OCI-LY1 (cell line): ENCODE measurements at regions not wholly inside any gene's neighbourhood (a gene's known extent, or its start where the extent isn't known, plus 50 kb on each side); places are given as distances from the start of the nearest gene placed in this dataset.

Experiments used
- H2AFZ ChIP-seq: fragments of 200-600 bp; sonication (generic), shearing (Covaris generic); 2 replicates; pipeline ENCODE4 v1.6.0; 2014; ENCODE audit warnings: antibody characterized with exemption, mild to moderate bottlenecking, low read length
- H3F3A ChIP-seq: fragments of 200-600 bp; sonication (generic), shearing (Covaris generic); 2 replicates; pipeline ENCODE4 v1.6.0; 2014; ENCODE audit warnings: mild to moderate bottlenecking, antibody characterized with exemption, low read length, moderate library complexity; ENCODE audit not compliant: insufficient read depth
- H3K27ac ChIP-seq: fragments of 200-600 bp; sonication (generic); 2 replicates; pipeline ENCODE4 v1.5.1; 2014; ENCODE audit warnings: low read length, mixed run types, mild to moderate bottlenecking, low read depth; ENCODE audit not compliant: poor library complexity, severe bottlenecking
- H3K27me3 ChIP-seq: fragments of 200-600 bp; sonication (generic); 2 replicates; pipeline ENCODE4 v1.6.0; 2014; ENCODE audit warnings: antibody characterized with exemption, mild to moderate bottlenecking, low read length, moderate library complexity; ENCODE audit not compliant: insufficient read depth
- H3K36me3 ChIP-seq: fragments of 200-600 bp; sonication (generic); 2 replicates; pipeline ENCODE4 v1.6.1; 2014; ENCODE audit warnings: mild to moderate bottlenecking, antibody characterized with exemption, low read length, moderate library complexity, mixed read lengths; ENCODE audit not compliant: insufficient read depth
- H3K4me1 ChIP-seq: fragments of 200-600 bp; sonication (generic); 2 replicates; pipeline ENCODE4 v1.5.1; 2014; ENCODE audit warnings: mild to moderate bottlenecking, low read length, moderate library complexity; ENCODE audit not compliant: insufficient read depth, severe bottlenecking
- H3K4me2 ChIP-seq: fragments of 200-600 bp; sonication (generic), shearing (Covaris generic); 2 replicates; pipeline ENCODE4 v1.6.1; 2014; ENCODE audit warnings: low read length
- H3K4me3 ChIP-seq: fragments of 200-600 bp; sonication (generic); 2 replicates; pipeline ENCODE4 v1.5.1; 2014; ENCODE audit warnings: low read length, low read depth, mild to moderate bottlenecking, mixed read lengths; ENCODE audit not compliant: poor library complexity, severe bottlenecking
- H3K79me2 ChIP-seq: fragments of 200-600 bp; shearing (Covaris generic); 2 replicates; pipeline ENCODE4 v1.6.1; 2016; ENCODE audit warnings: mixed run types, low read length, mixed read lengths; ENCODE audit not compliant: insufficient read depth
- H3K9ac ChIP-seq: fragments of 200-600 bp; sonication (generic), shearing (Covaris generic); 2 replicates; pipeline ENCODE4 v1.6.1; 2014; ENCODE audit warnings: mild to moderate bottlenecking, low read length, mixed read lengths
- H3K9me2 ChIP-seq: fragments of 200-600 bp; sonication (generic), shearing (Covaris generic); 2 replicates; pipeline ENCODE4 v1.6.1; 2014; ENCODE audit warnings: low read depth, mild to moderate bottlenecking, low read length, mixed read lengths
- H3K9me3 ChIP-seq: fragments of 200-600 bp; shearing (Covaris generic); 2 replicates; pipeline ENCODE4 v1.6.1; 2014; ENCODE audit warnings: low read length, mixed read lengths
- H4K20me1 ChIP-seq: fragments of 200-600 bp; sonication (generic), shearing (Covaris generic); 2 replicates; pipeline ENCODE4 v1.6.0; 2016; ENCODE audit warnings: mild to moderate bottlenecking, low read length; ENCODE audit not compliant: insufficient read depth
- EZH2 ChIP-seq: fragments of 200-600 bp; sonication (generic), shearing (Covaris generic); IDR thresholded peaks from 2 replicates; pipeline ENCODE4 v1.8.0; 2017; ENCODE audit warnings: borderline replicate concordance, mixed run types, mild to moderate bottlenecking, antibody characterized with exemption, low read length, moderate library complexity, mixed read lengths
- TF ChIP-seq, protein P1 (sequence below): fragments of 200-600 bp; sonication (generic), shearing (Covaris generic); IDR thresholded peaks from 2 replicates; pipeline ENCODE4 v1.5.1; 2017; ENCODE audit warnings: mild to moderate bottlenecking, antibody characterized with exemption, low read length, moderate library complexity, mixed read lengths

DNA sequence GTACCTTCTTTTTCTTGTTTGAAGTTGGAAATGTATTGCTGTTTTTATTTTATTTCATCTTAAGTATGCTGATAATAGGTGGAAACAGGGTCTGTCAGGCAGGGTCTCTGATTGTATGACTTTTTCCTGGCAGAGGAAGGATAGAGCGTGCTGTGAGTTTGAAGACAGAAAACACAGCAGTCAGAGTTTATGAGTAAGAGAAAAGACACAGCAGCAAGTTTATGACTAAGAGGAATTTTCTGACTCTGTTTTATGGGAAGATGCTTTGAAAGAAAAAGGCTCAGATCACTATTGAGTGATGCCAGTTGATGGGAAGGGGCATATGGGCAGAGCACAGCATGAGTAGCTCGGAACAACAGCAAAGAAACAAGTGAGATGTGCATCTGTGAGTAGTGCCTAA is 379.1 kb downstream of the MEIS1 start:
- Histone ChIP-seq H3K9me3 (0 out of 2 replicates have a peak, but pooled peaks cover 2% of the 10 kb centered on the region), H3K4me2 (no peak overlapping the region), H4K20me1 (no peaks in the 10 kb centered on the region), H3F3A (no peaks in the 10 kb centered on the region), H3K36me3 (no peaks in the 10 kb centered on the region), H3K27me3 (no peaks in the 10 kb centered on the region), H3K9me2 (no peaks in the 10 kb centered on the region), H3K4me3 (no peak overlapping the region), H2AFZ (no peak overlapping the region), H3K79me2 (no peaks in the 10 kb centered on the region), H3K9ac (no peak overlapping the region), H3K4me1 (no peaks in the 10 kb centered on the region), H3K27ac (no peak overlapping the region)
- TF ChIP-seq EZH2 = no peak
- TF ChIP-seq, protein P1, sequence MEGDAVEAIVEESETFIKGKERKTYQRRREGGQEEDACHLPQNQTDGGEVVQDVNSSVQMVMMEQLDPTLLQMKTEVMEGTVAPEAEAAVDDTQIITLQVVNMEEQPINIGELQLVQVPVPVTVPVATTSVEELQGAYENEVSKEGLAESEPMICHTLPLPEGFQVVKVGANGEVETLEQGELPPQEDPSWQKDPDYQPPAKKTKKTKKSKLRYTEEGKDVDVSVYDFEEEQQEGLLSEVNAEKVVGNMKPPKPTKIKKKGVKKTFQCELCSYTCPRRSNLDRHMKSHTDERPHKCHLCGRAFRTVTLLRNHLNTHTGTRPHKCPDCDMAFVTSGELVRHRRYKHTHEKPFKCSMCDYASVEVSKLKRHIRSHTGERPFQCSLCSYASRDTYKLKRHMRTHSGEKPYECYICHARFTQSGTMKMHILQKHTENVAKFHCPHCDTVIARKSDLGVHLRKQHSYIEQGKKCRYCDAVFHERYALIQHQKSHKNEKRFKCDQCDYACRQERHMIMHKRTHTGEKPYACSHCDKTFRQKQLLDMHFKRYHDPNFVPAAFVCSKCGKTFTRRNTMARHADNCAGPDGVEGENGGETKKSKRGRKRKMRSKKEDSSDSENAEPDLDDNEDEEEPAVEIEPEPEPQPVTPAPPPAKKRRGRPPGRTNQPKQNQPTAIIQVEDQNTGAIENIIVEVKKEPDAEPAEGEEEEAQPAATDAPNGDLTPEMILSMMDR = no peak

DNA sequence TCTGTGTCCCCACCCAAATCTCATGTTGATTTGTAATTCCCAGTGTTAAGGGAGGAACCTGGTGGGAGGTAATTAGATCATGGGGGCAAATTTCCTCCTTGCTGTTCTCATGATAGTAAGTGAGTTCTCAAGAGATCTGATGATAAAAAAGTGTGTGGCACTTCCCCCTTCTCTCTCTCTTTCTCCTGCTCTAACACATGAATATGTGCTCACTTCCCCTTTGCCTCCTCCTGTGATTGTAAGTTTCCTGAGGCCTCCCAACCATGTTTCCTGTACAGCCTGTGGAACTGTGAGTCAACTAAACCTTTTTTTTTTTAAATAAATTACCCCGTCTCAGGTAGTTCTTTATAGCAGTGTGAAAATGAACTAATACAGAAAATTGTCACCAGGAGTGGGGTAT is 380.0 kb downstream of the MEIS1 start:
- Histone ChIP-seq H3K36me3 (no peaks in the 10 kb centered on the region), H4K20me1 (no peaks in the 10 kb centered on the region), H3K9me2 (no peaks in the 10 kb centered on the region), H2AFZ (no peak overlapping the region), H3K4me3 (no peak overlapping the region), H3K4me1 (no peaks in the 10 kb centered on the region), H3K9ac (no peak overlapping the region), H3F3A (no peaks in the 10 kb centered on the region), H3K9me3 (0 out of 2 replicates have a peak, but pooled peaks cover 2% of the 10 kb centered on the region), H3K27me3 (no peaks in the 10 kb centered on the region), H3K4me2 (no peak overlapping the region), H3K27ac (no peak overlapping the region), H3K79me2 (no peaks in the 10 kb centered on the region)
- TF ChIP-seq, protein P1 = no peak
- no peak for TF ChIP-seq EZH2

DNA sequence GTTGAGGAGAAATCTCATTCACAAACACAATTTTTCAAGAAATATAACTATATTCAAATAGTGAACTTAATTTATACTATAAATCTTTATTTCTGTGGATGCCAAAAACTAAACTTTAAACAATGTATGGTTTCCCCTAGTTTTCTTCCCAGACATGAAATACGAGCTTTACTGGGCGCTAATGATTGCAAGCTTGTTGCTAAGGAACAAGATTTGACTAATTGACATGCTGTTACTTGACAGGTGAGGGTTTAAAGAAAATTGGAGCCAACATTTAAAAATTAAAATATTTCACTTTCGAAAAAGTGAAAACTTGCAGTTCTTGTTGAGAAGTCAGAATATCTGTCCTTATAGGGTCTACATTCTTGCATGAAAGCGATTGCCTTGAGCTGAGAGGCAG is 381.0 kb downstream of the MEIS1 start:
- H3K4me1 ChIP-seq = no peaks in the 10 kb centered on the region
- H3K79me2 ChIP-seq = no peaks in the 10 kb centered on the region
- H3K4me3 ChIP-seq = no peak overlapping the region
- TF ChIP-seq, protein P1 = no peak
- no peak for TF ChIP-seq EZH2
- H4K20me1 ChIP-seq = no peaks in the 10 kb centered on the region
- H3K27ac ChIP-seq = no peak overlapping the region
- H3F3A ChIP-seq = no peaks in the 10 kb centered on the region
- no peaks in the 10 kb centered on the region for H3K27me3 ChIP-seq
- no peak overlapping the region for H2AFZ ChIP-seq
- no peaks in the 10 kb centered on the region for H3K36me3 ChIP-seq
- no peak overlapping the region for H3K9ac ChIP-seq
- no peaks in the 10 kb centered on the region for H3K9me2 ChIP-seq
- 0 out of 2 replicates have a peak, but pooled peaks cover 2% of the 10 kb centered on the region for H3K9me3 ChIP-seq
- H3K4me2 ChIP-seq = no peak overlapping the region
